GM19463 (cell line): ENCODE measurements at regions not wholly inside any gene's neighbourhood (a gene's known extent, or its start where the extent isn't known, plus 50 kb on each side); places are given as distances from the start of the nearest gene placed in this dataset.

Experiments used
- ATAC-seq: cut with Tn5 transposase; IDR thresholded peaks from one replicate; pipeline ENCODE4 v1.9.1; 2021; ENCODE audit warnings: mild to moderate bottlenecking, moderate library complexity; ENCODE audit not compliant: unreplicated experiment

DNA sequence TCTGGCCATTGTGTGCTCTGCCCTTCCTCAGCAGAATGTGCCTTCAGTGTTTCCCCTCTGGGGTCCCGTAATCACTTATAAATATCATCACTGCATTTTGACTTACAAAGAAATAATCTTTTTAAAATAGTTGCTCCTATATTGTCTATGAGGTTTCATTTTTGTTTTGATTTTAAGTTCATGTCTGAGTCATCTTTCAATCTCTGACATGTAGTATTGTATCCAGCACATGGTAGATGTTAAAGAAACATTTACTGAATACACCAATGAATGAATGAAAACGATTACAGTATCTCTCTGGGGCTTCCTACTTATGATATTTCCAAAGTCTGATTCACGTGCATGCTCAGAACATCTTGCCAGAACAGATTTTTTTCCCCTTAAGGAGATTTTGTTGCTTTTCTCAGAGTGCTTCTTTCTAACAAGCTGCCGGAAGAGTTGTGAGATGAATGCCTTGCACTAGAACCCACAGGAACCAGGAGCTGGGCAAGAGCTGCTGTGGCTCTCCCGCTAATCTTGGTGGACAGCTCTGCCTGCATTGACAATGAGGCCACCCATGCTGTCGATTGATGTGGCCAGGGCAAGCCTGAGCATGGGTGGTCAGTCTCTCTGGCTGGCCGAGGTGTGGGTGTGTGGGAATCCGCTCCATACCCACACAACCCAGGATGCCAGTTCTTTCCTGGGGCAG, 199.4 kb downstream of the CYRIA start:
- ATAC-seq: no peak

GRCh38 chr2:16464641-16465040, 201.0 kb downstream of the CYRIA start:
- ATAC-seq: no peak

DNA sequence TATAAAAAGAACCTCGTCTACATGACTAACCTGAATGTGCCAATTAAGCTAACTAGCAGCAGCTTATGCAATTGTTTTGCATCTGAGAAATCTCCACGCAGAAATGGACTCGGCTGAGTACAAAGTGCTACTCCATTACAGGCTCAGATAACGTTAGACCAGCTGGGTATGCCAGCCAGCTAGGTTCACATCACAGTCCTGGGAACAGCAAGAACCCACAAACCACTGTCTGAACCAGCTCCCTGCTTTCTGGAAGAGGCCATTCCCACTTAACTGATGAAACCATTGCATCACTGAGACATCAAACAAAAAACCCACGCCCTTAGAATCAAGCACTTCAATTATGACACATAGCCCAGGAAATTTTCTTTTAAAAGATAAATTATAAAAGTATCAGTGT, 202.7 kb downstream of the CYRIA start:
- ATAC-seq: no peak

DNA sequence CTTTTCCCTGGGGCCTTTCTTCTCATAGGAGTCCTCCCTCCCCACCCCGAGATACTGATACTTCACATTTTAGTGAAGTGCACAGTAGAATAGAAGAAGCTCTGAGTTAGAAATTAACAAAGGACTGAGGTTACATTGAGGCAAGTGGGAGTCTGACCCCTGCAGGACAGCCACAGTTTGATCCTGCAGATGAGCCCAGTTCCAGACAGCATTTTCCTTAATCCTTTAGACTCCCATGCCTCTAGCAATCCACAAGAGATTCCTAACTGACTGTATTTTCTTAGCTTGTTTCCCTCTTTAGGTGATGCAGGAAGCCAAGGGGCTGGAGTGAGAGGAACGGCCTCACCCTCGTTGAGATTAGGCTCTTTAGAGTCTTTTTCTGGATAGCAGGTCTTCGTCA, 204.0 kb downstream of the CYRIA start:
- ATAC-seq: no peak

DNA sequence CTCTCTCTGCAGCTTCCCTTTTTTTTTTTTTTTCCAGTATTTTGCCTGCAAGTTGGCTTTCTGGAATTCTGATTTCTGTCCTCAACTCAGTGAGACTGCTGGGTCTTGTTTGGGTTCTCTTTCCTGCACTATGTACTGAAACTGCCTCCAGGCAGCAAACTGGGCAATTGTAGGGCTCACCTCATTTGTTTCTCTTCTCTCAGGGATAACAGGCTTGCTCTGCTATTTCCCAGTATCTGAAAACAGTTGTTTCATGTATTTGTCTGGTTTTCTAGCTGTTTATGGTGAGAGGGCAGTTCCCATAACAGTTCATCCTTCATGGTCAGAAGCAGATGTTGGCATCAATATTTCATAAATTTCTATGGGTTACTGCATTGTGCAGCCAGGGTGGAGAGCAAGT, 206.0 kb downstream of the CYRIA start:
- no peak for ATAC-seq

DNA sequence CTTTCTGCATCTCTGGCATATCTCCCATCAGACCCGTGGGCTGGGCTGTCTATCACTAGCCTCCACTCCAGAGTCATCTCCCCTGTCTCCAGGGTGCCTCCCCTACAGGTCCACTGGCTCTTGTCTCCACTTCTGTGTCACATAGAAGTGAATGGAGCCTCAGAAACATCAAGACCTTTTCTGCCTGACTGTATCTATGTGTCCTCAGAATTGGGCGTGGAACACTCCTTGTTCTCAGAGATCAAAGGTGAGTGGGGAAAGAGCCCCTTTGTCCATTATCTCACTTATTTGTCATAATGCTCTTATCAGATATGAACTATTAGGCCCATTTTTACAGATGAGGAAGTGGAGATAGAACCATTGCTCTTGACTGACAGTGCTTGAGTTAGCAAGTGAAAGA, 211.0 kb downstream of the CYRIA start:
- ATAC-seq: no peak

DNA sequence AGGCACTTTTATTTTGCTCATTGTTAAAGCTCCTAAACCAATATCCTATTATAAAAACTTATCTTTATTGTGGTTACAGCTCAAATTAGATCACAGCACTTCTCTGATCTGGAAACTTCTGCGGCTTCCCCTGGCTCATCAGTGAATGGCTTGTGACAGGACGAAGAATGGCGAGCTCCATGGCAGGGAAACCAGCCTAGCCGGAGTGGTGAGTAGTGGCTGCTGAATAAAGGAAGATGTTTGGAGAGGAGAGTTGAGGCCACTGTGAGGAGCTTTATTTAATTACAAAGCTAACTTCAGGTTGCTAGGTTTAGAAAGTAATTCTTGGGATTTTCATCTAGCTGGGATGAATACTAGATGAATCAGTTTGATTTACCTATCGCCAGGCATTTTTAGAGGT, 213.5 kb downstream of the CYRIA start:
- no peak for ATAC-seq

- ATAC-seq: no peak
These were observed 218.9 kb downstream of the CYRIA start for GRCh38 chr2:16446706-16447105.

DNA sequence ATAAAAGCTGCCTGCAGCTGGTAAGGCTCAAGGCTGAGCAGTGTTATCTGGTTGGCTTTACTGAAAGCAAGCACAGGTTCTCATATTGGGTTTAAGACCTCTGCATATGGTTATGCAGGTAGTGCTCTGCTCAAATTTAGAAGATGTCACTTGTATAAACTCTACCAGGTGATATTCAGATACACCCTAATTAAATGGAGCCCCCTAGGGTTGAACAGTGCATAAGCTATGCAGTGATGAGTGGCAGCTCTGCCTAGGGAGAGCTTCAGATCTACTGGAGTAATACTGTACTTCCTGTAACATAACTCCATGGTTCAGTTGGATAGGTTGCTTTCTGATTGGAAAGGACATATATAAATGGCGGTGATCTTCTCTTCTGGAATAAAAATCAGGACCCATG, 222.7 kb downstream of the CYRIA start:
- no peak for ATAC-seq

GRCh38 chr2:16441431-16441830, 224.2 kb downstream of the CYRIA start:
- ATAC-seq: no peak

DNA sequence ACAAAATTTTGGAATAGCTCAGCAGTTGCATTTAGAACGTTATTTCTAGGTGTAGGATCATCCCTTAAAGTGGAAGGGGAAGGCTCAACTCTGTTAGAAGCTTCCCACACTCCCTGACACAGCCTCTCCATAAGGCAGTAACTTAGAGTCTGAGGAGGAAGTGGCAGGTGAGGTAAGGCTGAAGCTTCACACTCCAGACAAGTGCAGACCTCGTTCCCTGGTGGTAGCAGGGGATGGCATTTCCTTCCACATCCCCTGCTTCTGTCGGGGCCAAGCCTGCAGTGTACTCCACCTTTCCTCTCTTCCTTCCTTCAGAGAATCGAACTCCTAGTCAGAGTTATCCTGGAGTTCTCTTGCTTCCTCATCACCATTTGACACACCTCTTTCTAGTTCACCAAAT, 224.7 kb downstream of the CYRIA start:
- no peak for ATAC-seq

- ATAC-seq: no peak
These were observed 226.9 kb downstream of the CYRIA start for GRCh38 chr2:16438613-16439321.

GRCh38 chr2:16437189-16437588, 228.4 kb downstream of the CYRIA start:
- no peak for ATAC-seq

DNA sequence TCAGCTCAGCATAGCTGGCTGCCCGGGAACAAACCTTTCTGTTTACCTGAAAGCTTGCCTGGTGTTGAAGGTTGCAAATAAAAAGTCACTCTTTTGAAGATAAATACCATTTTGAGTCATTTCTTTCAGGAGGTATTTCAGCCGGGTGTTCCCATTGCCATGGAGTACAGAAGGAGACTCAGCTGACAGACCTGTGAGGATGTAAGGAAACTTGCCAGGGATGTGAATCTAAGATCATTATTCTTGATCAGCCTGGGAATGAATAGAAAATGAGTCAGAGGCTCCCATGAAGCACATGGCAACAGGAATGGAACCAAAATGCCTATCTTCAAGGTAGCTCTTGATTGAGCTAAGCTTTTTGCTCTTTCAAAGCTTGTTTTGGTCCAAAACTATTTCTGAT, 231.2 kb downstream of the CYRIA start:
- no peak for ATAC-seq

GRCh38 chr2:16430846-16431245, 234.8 kb downstream of the CYRIA start:
- ATAC-seq: no peak

- ATAC-seq: no peak
These were observed 236.0 kb downstream of the CYRIA start for GRCh38 chr2:16429431-16430145.

- ATAC-seq: no peak
These were observed 236.6 kb downstream of the CYRIA start for GRCh38 chr2:16429002-16429401.

- ATAC-seq: no peak
These were observed 239.9 kb downstream of the CYRIA start for GRCh38 chr2:16425462-16426336.

DNA sequence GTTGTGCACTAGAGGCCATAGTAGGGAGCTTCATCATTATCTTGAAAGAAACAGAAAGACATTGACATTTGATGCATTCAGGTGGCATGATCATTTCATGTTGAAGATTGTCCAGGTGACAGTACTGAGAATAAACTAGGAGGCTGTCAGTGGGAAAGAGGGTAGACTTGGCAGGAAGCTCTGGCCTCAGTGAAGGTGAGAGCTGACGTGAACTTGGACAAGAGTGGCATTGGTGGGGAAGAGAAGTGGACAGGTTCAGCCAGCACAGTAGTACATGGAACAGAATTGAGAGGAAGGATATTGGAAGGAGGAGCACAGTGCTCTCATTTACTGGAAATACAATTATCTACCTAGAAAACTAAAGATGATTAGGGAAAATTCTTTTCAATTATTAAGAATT, 245.2 kb downstream of the CYRIA start:
- ATAC-seq: no peak

DNA sequence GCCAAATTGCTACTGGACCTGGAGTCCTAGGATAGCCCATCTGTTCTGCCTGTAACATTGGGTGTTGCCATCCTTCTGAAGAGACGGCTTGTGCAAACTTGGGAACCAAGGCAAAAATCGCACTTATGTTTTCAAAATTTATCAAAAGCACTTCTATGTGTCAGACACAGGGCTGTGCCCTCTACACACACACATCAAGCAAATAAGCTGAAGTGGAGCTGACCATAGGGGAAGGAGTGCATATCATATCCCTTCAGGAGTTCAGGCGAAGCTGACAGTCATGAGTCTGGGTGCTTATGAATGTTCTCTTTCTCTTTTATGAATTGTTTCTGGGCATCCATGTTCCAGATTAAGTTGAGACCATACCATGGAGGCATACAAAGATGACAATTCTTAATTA, 247.9 kb downstream of the CYRIA start:
- ATAC-seq: no peak

GRCh38 chr2:16416651-16417050, 249.0 kb downstream of the CYRIA start:
- no peak for ATAC-seq
